HCT116 (cell line): ENCODE measurements at regions not wholly inside any gene's neighbourhood (a gene's known extent, or its start where the extent isn't known, plus 50 kb on each side); places are given as distances from the start of the nearest gene placed in this dataset.

Experiments used
- ATAC-seq: fragments of 200-7000 bp; cut with Tn5 transposase; 2 replicates; pipeline ENCODE4 v1.9.1; 2020; ENCODE audit warnings: mild to moderate bottlenecking, moderate library complexity
- BruUV-seq: library from RNA; stranded (reverse); fragments of 400-500 nt; replicated peaks from 2 replicates; lab custom pipeline; 2021; lab: Mats Ljungman, UMichigan
- CTCF ChIA-PET: fragments of 300-600 bp; sonication (Branson Sonifier 250); formaldehyde crosslinking; loops from one replicate; lab custom pipeline; 2021; ENCODE audit warnings: antibody characterized with exemption; lab: Charles Lee
- POLR2A ChIA-PET: fragments of 300-600, 350-600 bp; sonication (Branson Sonifier 250); formaldehyde crosslinking; loops from one replicate; lab custom pipeline; 2021; ENCODE audit warnings: antibody characterized with exemption; lab: Charles Lee
- RAD21 ChIA-PET, 2 experiments: fragments of 300-600 bp; sonication (Branson Sonifier 250); formaldehyde crosslinking; loops; one replicate each; lab custom pipeline; 2023; ENCODE audit warnings: low total read pairs in 2 of 2; ENCODE audit not compliant: uncharacterized antibody in 2 of 2, unreplicated experiment in 2 of 2, low non-redundant PET in 1 of 2; lab: Charles Lee
- DNase-seq: peaks from one replicate; pipeline ENCODE4 v3.0.0-alpha.2; 2010; ENCODE audit warnings: low read depth, low spot score
- H2AFZ ChIP-seq: fragments of 200-600 bp; shearing (Covaris generic), sonication (generic); 2 replicates; pipeline ENCODE4 v1.6.1; 2017; ENCODE audit warnings: low read depth, mixed run types, mixed read lengths, antibody characterized with exemption, low read length; ENCODE audit not compliant: poor library complexity, severe bottlenecking
- H3K27ac ChIP-seq: 2 replicates; pipeline ENCODE4 v1.5.1; 2012; ENCODE audit warnings: low read depth, low read length
- H3K27me3 ChIP-seq: fragments of 200-600 bp; sonication (generic); 2 replicates; pipeline ENCODE4 v1.6.1; 2016; ENCODE audit warnings: mixed run types, low read length, mixed read lengths; ENCODE audit not compliant: insufficient read depth
- H3K36me3 ChIP-seq, 2 experiments: fragments of 200-500 bp in 1 of 2; fragments of 200-600 bp in 1 of 2; sonication (Bioruptor generic) in 1 of 2; sonication (generic) in 1 of 2; 2 replicates each; pipeline versions ENCODE4 v1.5.1 to v1.6.1; 2014 to 2016; ENCODE audit warnings: low read length in 2 of 2, inconsistent platforms in 1 of 2, mixed read lengths in 1 of 2, mixed run types in 1 of 2; ENCODE audit not compliant: insufficient read depth in 2 of 2, control insufficient read depth in 1 of 2
- H3K4me1 ChIP-seq, 2 experiments: fragments of 200-600 bp in 1 of 2; sonication (generic) in 1 of 2; 2 replicates each; pipeline versions ENCODE4 v1.5.1 to v1.6.1; 2012 to 2017; ENCODE audit warnings: low read length in 2 of 2, inconsistent platforms in 1 of 2, mild to moderate bottlenecking in 1 of 2, mixed read lengths in 1 of 2, mixed run types in 1 of 2, moderate library complexity in 1 of 2; ENCODE audit not compliant: insufficient read depth in 2 of 2, control insufficient read depth in 1 of 2
- H3K4me2 ChIP-seq: fragments of 200-600 bp; sonication (generic); 2 replicates; pipeline ENCODE4 v1.6.1; 2017; ENCODE audit warnings: mixed run types, low read length, mixed read lengths
- H3K4me3 ChIP-seq, 2 experiments: fragments of 200-600 bp in 1 of 2; sonication (generic) in 1 of 2; replicated peaks in 1 of 2; 2 replicates each; pipeline ENCODE4 v1.5.1; 2011 to 2016; ENCODE audit warnings: low read length in 2 of 2, control low read depth in 1 of 2, low read depth in 1 of 2, mild to moderate bottlenecking in 1 of 2, mixed read lengths in 1 of 2, mixed run types in 1 of 2
- H3K79me2 ChIP-seq: fragments of 200-600 bp; sonication (generic); 2 replicates; pipeline ENCODE4 v1.6.1; 2017; ENCODE audit warnings: mild to moderate bottlenecking, mixed run types, low read length, moderate library complexity, mixed read lengths; ENCODE audit not compliant: insufficient read depth
- H3K9ac ChIP-seq: fragments of 200-600 bp; sonication (generic); 2 replicates; pipeline ENCODE4 v1.6.1; 2016; ENCODE audit warnings: low read length, mixed read lengths
- H3K9me2 ChIP-seq: fragments of 200-600 bp; sonication (generic), shearing (Covaris generic); 2 replicates; pipeline ENCODE4 v1.6.1; 2017; ENCODE audit warnings: mixed run types, mild to moderate bottlenecking, moderate library complexity; ENCODE audit not compliant: insufficient read depth
- H3K9me3 ChIP-seq, 2 experiments: fragments of 200-500 bp in 1 of 2; fragments of 200-600 bp in 1 of 2; sonication (Bioruptor generic) in 1 of 2; sonication (generic) in 1 of 2; 2 replicates each; pipeline ENCODE4 v1.6.1; 2014 to 2017; ENCODE audit warnings: low read length in 2 of 2, mixed read lengths in 2 of 2, inconsistent platforms in 1 of 2, low read depth in 1 of 2, mild to moderate bottlenecking in 1 of 2, mixed run types in 1 of 2, moderate library complexity in 1 of 2; ENCODE audit not compliant: control insufficient read depth in 1 of 2, insufficient read depth in 1 of 2
- H4K20me1 ChIP-seq: fragments of 200-600 bp; sonication (generic), shearing (Covaris generic); 2 replicates; pipeline ENCODE4 v1.6.1; 2017; ENCODE audit warnings: mixed run types, mild to moderate bottlenecking, moderate library complexity; ENCODE audit not compliant: insufficient read depth
- ATF3 ChIP-seq: IDR thresholded peaks from 2 replicates; pipeline ENCODE4 v1.6.1; 2012
- CTCF ChIP-seq, 3 experiments: fragments of 200-600 bp in 1 of 3; sonication (generic) in 1 of 3; IDR thresholded peaks in 2 of 3; conservative IDR thresholded peaks in 1 of 3; 2 replicates each; pipeline ENCODE4 v1.5.1; 2012 to 2017; ENCODE audit warnings: low read depth in 2 of 3, low read length in 2 of 3, antibody characterized with exemption in 1 of 3, borderline replicate concordance in 1 of 3, control low read depth in 1 of 3, mild to moderate bottlenecking in 1 of 3, mixed read lengths in 1 of 3, mixed run types in 1 of 3, moderate library complexity in 1 of 3; ENCODE audit not compliant: insufficient read depth in 1 of 3
- EZH2 ChIP-seq: fragments of 200-600 bp; sonication (generic); IDR thresholded peaks from 2 replicates; pipeline ENCODE4 v1.6.1; 2017; ENCODE audit warnings: antibody characterized with exemption, mixed run types
- EZH2phosphoT487 ChIP-seq: fragments of 200-600 bp; IDR thresholded peaks from 2 replicates; pipeline ENCODE4 v1.6.1; 2018; ENCODE audit warnings: antibody characterized with exemption, borderline replicate concordance
- MAX ChIP-seq: IDR thresholded peaks from 2 replicates; pipeline ENCODE4 v1.6.1; 2012
- RAD21 ChIP-seq: IDR thresholded peaks from 2 replicates; pipeline ENCODE4 v1.6.1; 2012; ENCODE audit warnings: low read depth, mild to moderate bottlenecking
- SRF ChIP-seq: IDR thresholded peaks from 2 replicates; pipeline ENCODE4 v1.6.1; 2012; ENCODE audit warnings: low read depth
- TCF7L2 ChIP-seq: IDR thresholded peaks from 2 replicates; pipeline ENCODE4 v1.7.0; 2011; ENCODE audit warnings: borderline replicate concordance, inconsistent platforms; ENCODE audit not compliant: insufficient read depth, insufficient read length; ENCODE audit errors: extremely low read depth
- intact Hi-C: fragments of 100-400 bp; cut with micrococcal nuclease; formaldehyde crosslinking; loops from 2 replicates; pipeline ENCODE4 v1.10.0; 2022

GRCh38 chr22:27152033-27152432 lies 494.6 kb downstream of the MIAT start:
- Histone ChIP-seq H3K27ac (no peak overlapping the region), H3K36me3 (no peaks in the 10 kb centered on the region), H3K27me3 (peaks cover 3% of the 10 kb centered on the region; the same call in 1 of the 2 replicates), H3K9ac (no peak overlapping the region), H2AFZ (no peak overlapping the region), H3K79me2 (no peaks in the 10 kb centered on the region), H4K20me1 (no peaks in the 10 kb centered on the region), H3K9me3 (no peaks in the 10 kb centered on the region), H3K4me1 (no peaks in the 10 kb centered on the region), H3K4me3 (no peak overlapping the region), H3K9me2 (no peaks in the 10 kb centered on the region), H3K4me2 (no peak overlapping the region)
- POLR2A ChIA-PET = no interaction called here
- RAD21 ChIA-PET = interaction anchor here in 1 of 2 experiments (0.7 kb wide), 1 partner anchor 185 kb away, joined by 3 read pairs; no protein-coding TSS in a partner anchor
- CTCF ChIA-PET = interaction anchor here (0.7 to 1.3 kb wide), 4 partner anchors 10 to 411 kb away, joined by 3 to 4 read pairs (median 4); no protein-coding TSS in a partner anchor
- intact Hi-C loops = no loop called here
- BruUV-seq = no TSS peak
- ATAC-seq = no peak
- TF ChIP-seq SRF (no peak), EZH2 (no peak), TCF7L2 (no peak), EZH2phosphoT487 (no peak), ATF3 (no peak), MAX (no peak), CTCF (IDR thresholded peaks at IDR 0.05 in 2 of 3, conservative IDR thresholded peaks at IDR 0.05 in 1 of 3; ENCODE audit: borderline replicate concordance in 1 of 3, insufficient read depth in 1 of 3, low read depth in 2 of 3, low read length in 2 of 3) (no peak), RAD21 (no peak)
- no peak for DNase-seq
